CD14-positive monocyte (primary cell): ENCODE measurements at regions not wholly inside any gene's neighbourhood (a gene's known extent, or its start where the extent isn't known, plus 50 kb on each side); places are given as distances from the start of the nearest gene placed in this dataset.
"Not testable (repeated sequence)": the region's sequence is repeated elsewhere in the genome, so short reads cannot be mapped to it uniquely, and the experiment has no call there.

ENCODE experiments used
- DNase-seq, 3 donors: peaks; one replicate each; pipeline ENCODE4 v3.0.0-alpha.2; 2011 to 2022
- H2AFZ ChIP-seq: 2 replicates; pipeline ENCODE4 v1.6.0; 2012; ENCODE audit warnings: mild to moderate bottlenecking, low read depth, low read length, inconsistent platforms; ENCODE audit not compliant: insufficient read depth, poor library complexity, severe bottlenecking
- H3K27ac ChIP-seq, 2 donors: 1 replicate in 1 of 2; 2 replicates in 1 of 2; pipeline ENCODE4 v1.5.1; 2012 to 2013; ENCODE audit warnings: low read length in 2 of 2, control low read depth in 1 of 2, inconsistent platforms in 1 of 2, low read depth in 1 of 2, mild to moderate bottlenecking in 1 of 2
- H3K27me3 ChIP-seq, 2 donors: one replicate each; pipeline versions ENCODE4 v1.6.0 to v1.6.1; 2011 to 2013; ENCODE audit warnings: low read length in 2 of 2; ENCODE audit not compliant: control insufficient read depth in 2 of 2, insufficient read depth in 2 of 2
- H3K36me3 ChIP-seq, 2 donors: replicated peaks in 1 of 2; 1 replicate in 1 of 2; 2 replicates in 1 of 2; pipeline versions ENCODE4 v1.5.1 to v1.6.1; 2012 to 2013; ENCODE audit warnings: low read length in 2 of 2, control low read depth in 1 of 2, inconsistent platforms in 1 of 2, mild to moderate bottlenecking in 1 of 2; ENCODE audit not compliant: insufficient read depth in 2 of 2, control insufficient read depth in 1 of 2
- H3K4me1 ChIP-seq, 2 donors: 1 replicate in 1 of 2; 2 replicates in 1 of 2; pipeline versions ENCODE4 v1.5.1 to v1.6.1; 2012 to 2013; ENCODE audit warnings: low read length in 2 of 2, control low read depth in 1 of 2, inconsistent platforms in 1 of 2, mild to moderate bottlenecking in 1 of 2, moderate library complexity in 1 of 2; ENCODE audit not compliant: insufficient read depth in 2 of 2, control insufficient read depth in 1 of 2
- H3K4me2 ChIP-seq: replicated peaks from 2 replicates; pipeline ENCODE3; 2012; ENCODE audit warnings: low read length, moderate library complexity, mild to moderate bottlenecking; ENCODE audit not compliant: poor library complexity, severe bottlenecking; ENCODE audit errors: extremely low read depth
- H3K4me3 ChIP-seq, 3 experiments: fragments of 200-600 bp in 1 of 3; sonication (generic) in 1 of 3; replicated peaks in 1 of 3; 1 replicate in 2 of 3; 2 replicates in 1 of 3; pipeline ENCODE4 v1.5.1; 2011 to 2013; ENCODE audit warnings: low read length in 3 of 3, mild to moderate bottlenecking in 3 of 3, control low read depth in 2 of 3, low read depth in 2 of 3, inconsistent platforms in 1 of 3, moderate library complexity in 1 of 3
- H3K79me2 ChIP-seq: 2 replicates; pipeline ENCODE4 v1.6.0; 2012; ENCODE audit warnings: mild to moderate bottlenecking, control low read depth, inconsistent platforms, low read length, moderate library complexity; ENCODE audit not compliant: insufficient read depth
- H3K9ac ChIP-seq: 2 replicates; pipeline ENCODE4 v1.6.0; 2017; ENCODE audit warnings: low read length, mild to moderate bottlenecking; ENCODE audit not compliant: insufficient read depth, poor library complexity, severe bottlenecking
- H3K9me3 ChIP-seq, 2 donors: replicated peaks in 1 of 2; 1 replicate in 1 of 2; 2 replicates in 1 of 2; pipeline versions ENCODE4 v1.5.1 to v1.6.1; 2012 to 2013; ENCODE audit warnings: low read length in 2 of 2, control low read depth in 1 of 2; ENCODE audit not compliant: control insufficient read depth in 1 of 2, insufficient read depth in 1 of 2
- H4K20me1 ChIP-seq: 2 replicates; pipeline ENCODE4 v1.6.0; 2012; ENCODE audit warnings: mild to moderate bottlenecking, low read length, control low read depth, moderate library complexity; ENCODE audit not compliant: insufficient read depth
- H3K27ac Mint-ChIP-seq, 7 donors: one replicate each; pipeline ENCODE4 v1.8.0; 2020; ENCODE audit warnings: mild to moderate bottlenecking in 7 of 7, mixed read lengths in 7 of 7, moderate library complexity in 6 of 7, inconsistent platforms in 2 of 7
- H3K27me3 Mint-ChIP-seq, 3 donors: one replicate each; pipeline ENCODE4 v1.8.0; 2021 to 2022; ENCODE audit warnings: low read depth in 3 of 3, mild to moderate bottlenecking in 3 of 3, mixed read lengths in 3 of 3, moderate library complexity in 3 of 3, inconsistent platforms in 1 of 3
- H3K36me3 Mint-ChIP-seq, 2 donors: one replicate each; pipeline ENCODE4 v1.8.0; 2020; ENCODE audit warnings: mixed read lengths in 2 of 2, inconsistent platforms in 1 of 2, mild to moderate bottlenecking in 1 of 2
- H3K4me1 Mint-ChIP-seq: one replicate; pipeline ENCODE4 v1.8.0; 2020; ENCODE audit warnings: mild to moderate bottlenecking, mixed read lengths
- H3K4me3 Mint-ChIP-seq, 2 donors: one replicate each; pipeline ENCODE4 v1.8.0; 2020; ENCODE audit warnings: mild to moderate bottlenecking in 2 of 2, mixed read lengths in 2 of 2, moderate library complexity in 1 of 2
- H3K9me3 Mint-ChIP-seq, 7 donors: one replicate each; pipeline ENCODE4 v1.8.0; 2020 to 2022; ENCODE audit warnings: mixed read lengths in 7 of 7, mild to moderate bottlenecking in 6 of 7, moderate library complexity in 6 of 7, inconsistent platforms in 2 of 7
- CTCF ChIP-seq: fragments of 200-600 bp; IDR thresholded peaks from one replicate; pipeline ENCODE4 v1.8.0; 2022; ENCODE audit warnings: antibody characterized with exemption, mild to moderate bottlenecking
- WGBS: methylation state at CpG from one replicate; pipeline ENCODE4 v1.1.5; 2013; ENCODE audit warnings: missing lambda C conversion rate; ENCODE audit not compliant: insufficient coverage; 5-methylcytosine and 5-hydroxymethylcytosine counted together
- intact Hi-C, 2 donors: fragments of 100-400 bp; cut with micrococcal nuclease; formaldehyde crosslinking; loops; one replicate each; pipeline versions ENCODE4 v1.15.0 to v1.15.1; 2023

GRCh38 chr2:204166961-204167360 is 230.4 kb downstream of the ICOS start:
- no peak for TF ChIP-seq CTCF
- Histone ChIP-seq H3K4me2 (no peak overlapping the region), H2AFZ (no peak overlapping the region), H3K79me2 (no peaks in the 10 kb centered on the region), H3K9ac (no peak overlapping the region), H4K20me1 (no peaks in the 10 kb centered on the region), H3K4me3 (no peak overlapping the region), H3K9me3 (no peaks in the 10 kb centered on the region), H3K36me3 (no peaks in the 10 kb centered on the region), H3K27ac (no peak overlapping the region), H3K27me3 (no peaks in the 10 kb centered on the region), H3K4me1 (no peaks in the 10 kb centered on the region)
- Mint-ChIP-seq H3K4me1 (no peaks in the 10 kb centered on the region), H3K36me3 (no peaks in the 10 kb centered on the region), H3K27ac (no peak overlapping the region), H3K9me3 (peaks cover 0 to 2% (median 2%) of the 10 kb centered on the region in 7 donors), H3K27me3 (peaks cover 0 to 3% (median 2%) of the 10 kb centered on the region in 3 donors), H3K4me3 (no peak overlapping the region)
- no CpG with 5 or more reads among the region's 3 CpGs for WGBS
- intact Hi-C loops, result no loop called here
- no peak for DNase-seq

- H3K4me3 Mint-ChIP-seq, H3K36me3 ChIP-seq, H3K79me2 ChIP-seq, intact Hi-C loops, H3K9ac ChIP-seq, H3K27ac ChIP-seq, H3K36me3 Mint-ChIP-seq, H2AFZ ChIP-seq, H3K4me1 ChIP-seq, H3K27me3 ChIP-seq, H3K27me3 Mint-ChIP-seq, DNase-seq, H3K4me2 ChIP-seq, H3K4me1 Mint-ChIP-seq, H3K27ac Mint-ChIP-seq, H4K20me1 ChIP-seq, H3K9me3 Mint-ChIP-seq, H3K4me3 ChIP-seq, H3K9me3 ChIP-seq: not testable (repeated sequence)
- WGBS, result 67% methylated on average over 2 of the region's 6 CpGs
These were observed 231.1 kb downstream of the ICOS start for GRCh38 chr2:204167670-204168069.
